Gastrocnemius medialis (tissue), 4 donors: ENCODE measurements at regions not wholly inside any gene's neighbourhood (a gene's known extent, or its start where the extent isn't known, plus 50 kb on each side); places are given as distances from the start of the nearest gene placed in this dataset.

Experiments used
- ATAC-seq, 2 donors: fragments of 150-250 bp; one replicate each; pipeline ENCODE4 v1.9.1; 2016
- DNase-seq, 2 donors: peaks; one replicate each; pipeline ENCODE4 v3.0.0-alpha.2; 2019
- H3K27ac ChIP-seq, 4 donors: fragments of 200-600 bp; sonication (generic); 1 replicate in 1 of 4; 2 replicates in 3 of 4; pipeline ENCODE4 v1.5.1; 2016 to 2018; ENCODE audit warnings: mild to moderate bottlenecking in 2 of 4, moderate library complexity in 1 of 4
- H3K27me3 ChIP-seq, 3 donors: fragments of 200-600 bp; sonication (generic) in 2 of 3; 1 replicate in 1 of 3; 2 replicates in 2 of 3; pipeline versions ENCODE4 v1.5.1 to v1.6.0; 2016 to 2019; ENCODE audit warnings: mild to moderate bottlenecking in 1 of 3, moderate library complexity in 1 of 3
- H3K36me3 ChIP-seq, 2 donors: fragments of 200-600 bp; sonication (generic) in 1 of 2; one replicate each; pipeline ENCODE4 v1.5.1; 2017 to 2018
- H3K4me1 ChIP-seq, 2 donors: fragments of 200-600 bp; sonication (generic) in 1 of 2; one replicate each; pipeline ENCODE4 v1.5.1; 2016 to 2017; ENCODE audit warnings: mild to moderate bottlenecking in 2 of 2
- H3K4me3 ChIP-seq, 4 donors: fragments of 200-600 bp; sonication (generic) in 3 of 4; 1 replicate in 1 of 4; 2 replicates in 3 of 4; pipeline ENCODE4 v1.5.1; 2016 to 2019; ENCODE audit warnings: mild to moderate bottlenecking in 2 of 4
- H3K9me3 ChIP-seq, 3 donors: fragments of 200-600 bp; sonication (generic) in 2 of 3; 1 replicate in 1 of 3; 2 replicates in 2 of 3; pipeline ENCODE4 v1.5.1; 2016 to 2019
- CTCF ChIP-seq, 5 experiments: fragments of 450-650 bp in 3 of 5; fragments of 200-600 bp in 2 of 5; sonication (generic) in 2 of 5; IDR thresholded peaks in 4 of 5; conservative IDR thresholded peaks in 1 of 5; 1 replicate in 4 of 5; 2 replicates in 1 of 5; pipeline ENCODE4 v1.5.1; 2016 to 2019; ENCODE audit warnings: antibody characterized with exemption in 5 of 5, mild to moderate bottlenecking in 3 of 5, moderate library complexity in 3 of 5
- POLR2A ChIP-seq, 2 donors: fragments of 450-650 bp; IDR thresholded peaks; one replicate each; pipeline ENCODE4 v1.6.1; 2017; ENCODE audit warnings: antibody characterized with exemption in 2 of 2, mild to moderate bottlenecking in 2 of 2, moderate library complexity in 2 of 2
- in situ Hi-C, 4 donors: fragments of 200-750 bp; cut with MboI; loops; one replicate each; pipeline versions ENCODE4 v1.15.0 to v1.8.0; 2017; ENCODE audit warnings: low sequenced_read_pairs in 4 of 4
- intact Hi-C: fragments of 100-400 bp; cut with DNase I; formaldehyde crosslinking; loops from one replicate; pipeline ENCODE4 v1.15.1; 2023; ENCODE audit warnings: low total_unique reads

DNA sequence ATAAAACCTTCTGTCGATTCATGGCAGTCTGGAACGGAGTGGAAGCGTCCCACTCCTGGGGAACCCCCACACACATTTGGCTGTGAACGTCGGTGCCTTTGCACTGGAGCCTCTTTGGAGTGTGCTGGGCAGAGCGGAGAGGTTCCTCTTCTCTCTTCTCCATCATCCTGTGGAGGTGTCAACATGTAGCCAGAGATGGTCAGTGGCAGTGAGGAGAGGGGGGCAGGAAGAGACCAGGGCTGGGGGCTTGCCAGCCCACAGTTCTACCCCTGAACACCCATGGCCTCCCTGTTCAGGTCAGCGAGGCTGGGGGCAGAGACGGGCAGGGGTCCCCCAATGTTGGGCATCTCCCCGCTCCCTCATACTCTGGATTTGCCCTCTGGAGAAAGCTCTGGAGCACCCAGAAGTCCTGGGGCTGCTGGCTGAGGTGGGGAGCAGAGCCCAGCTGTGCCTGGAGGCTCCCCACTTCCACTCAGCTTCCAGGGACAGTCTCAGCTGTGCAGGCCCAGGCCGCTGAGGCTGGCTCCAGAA lies 223.7 kb downstream of the SEC14L1 start:
- no peaks in the 10 kb centered on the region for H3K9me3 ChIP-seq
- H3K27me3 ChIP-seq: no peaks in the 10 kb centered on the region
- H3K4me3 ChIP-seq: no peak overlapping the region
- no peak for DNase-seq
- ATAC-seq: no peak
- H3K27ac ChIP-seq: peak overlapping the region in 3 of 4 donors; percentile 85 to 98 (median 91)
- TF ChIP-seq CTCF (IDR thresholded peaks at IDR 0.05 in 4 of 5, conservative IDR thresholded peaks at IDR 0.05 in 1 of 5) (no peak), POLR2A (IDR thresholded peaks at IDR 0.05) (no peak)
- intact Hi-C loops (no loop called here), in situ Hi-C loops (no loop called here)
- H3K4me1 ChIP-seq: peaks cover 34 to 49% of the 10 kb centered on the region in 2 donors
- no peaks in the 10 kb centered on the region for H3K36me3 ChIP-seq

GRCh38 chr17:77364941-77365583 lies 224.3 kb downstream of the SEC14L1 start:
- in situ Hi-C loops: no loop called here
- no peaks in the 10 kb centered on the region for H3K36me3 ChIP-seq
- DNase-seq: no peak
- TF ChIP-seq POLR2A (IDR thresholded peaks at IDR 0.05): no peak
- TF ChIP-seq CTCF (IDR thresholded peaks at IDR 0.05 in 4 of 5, conservative IDR thresholded peaks at IDR 0.05 in 1 of 5): no peak
- peak overlapping the region; percentile 79 to 98 (median 88) for H3K27ac ChIP-seq
- no peaks in the 10 kb centered on the region for H3K9me3 ChIP-seq
- peaks cover 34 to 55% of the 10 kb centered on the region in 2 donors for H3K4me1 ChIP-seq
- no peak for ATAC-seq
- peak overlapping the region in 1 of 4 donors; percentile 15 for H3K4me3 ChIP-seq
- H3K27me3 ChIP-seq: no peaks in the 10 kb centered on the region
- intact Hi-C loops: no loop called here

- Histone ChIP-seq H3K27ac (peak overlapping the region; percentile 79 to 98 (median 88)), H3K36me3 (no peaks in the 10 kb centered on the region), H3K9me3 (no peaks in the 10 kb centered on the region), H3K4me3 (peak overlapping the region in 1 of 4 donors; percentile 15), H3K4me1 (peaks cover 39 to 61% of the 10 kb centered on the region in 2 donors), H3K27me3 (no peaks in the 10 kb centered on the region)
- in situ Hi-C loops: no loop called here
- peak in 1 of 2 donors; percentile 29 for TF ChIP-seq POLR2A (IDR thresholded peaks at IDR 0.05)
- peak in 1 of 5 experiments; percentile 8 for TF ChIP-seq CTCF (IDR thresholded peaks at IDR 0.05 in 4 of 5, conservative IDR thresholded peaks at IDR 0.05 in 1 of 5)
- intact Hi-C loops: loop anchor here (2.0 kb wide), 1 partner anchor 59 kb away; no protein-coding TSS in a partner anchor
- ATAC-seq (peak; percentile 80 to 83), DNase-seq (peak; percentile 89 to 94)
Measured at GRCh38 chr17:77365584-77366186, 224.9 kb downstream of the SEC14L1 start.

- in situ Hi-C loops (no loop called here), intact Hi-C loops (loop anchor here (2.0 kb wide), 1 partner anchor 59 kb away; no protein-coding TSS in a partner anchor)
- no peak for DNase-seq
- H3K9me3 ChIP-seq: no peaks in the 10 kb centered on the region
- no peaks in the 10 kb centered on the region for H3K27me3 ChIP-seq
- H3K27ac ChIP-seq: peak overlapping the region; percentile 79 to 98 (median 88)
- H3K4me3 ChIP-seq: no peak overlapping the region
- peak in 1 of 2 donors; percentile 61 for ATAC-seq
- TF ChIP-seq POLR2A (IDR thresholded peaks at IDR 0.05) (no peak), CTCF (IDR thresholded peaks at IDR 0.05 in 4 of 5, conservative IDR thresholded peaks at IDR 0.05 in 1 of 5) (no peak)
- peaks cover 44 to 66% of the 10 kb centered on the region in 2 donors for H3K4me1 ChIP-seq
- H3K36me3 ChIP-seq: no peaks in the 10 kb centered on the region
Measured at GRCh38 chr17:77366206-77366557, 225.4 kb downstream of the SEC14L1 start.
